ENCODE measurements at regions not wholly inside any gene's neighbourhood (a gene's known extent, or its start where the extent isn't known, plus 50 kb on each side); places are given as distances from the start of the nearest gene placed in this dataset.

DNA sequence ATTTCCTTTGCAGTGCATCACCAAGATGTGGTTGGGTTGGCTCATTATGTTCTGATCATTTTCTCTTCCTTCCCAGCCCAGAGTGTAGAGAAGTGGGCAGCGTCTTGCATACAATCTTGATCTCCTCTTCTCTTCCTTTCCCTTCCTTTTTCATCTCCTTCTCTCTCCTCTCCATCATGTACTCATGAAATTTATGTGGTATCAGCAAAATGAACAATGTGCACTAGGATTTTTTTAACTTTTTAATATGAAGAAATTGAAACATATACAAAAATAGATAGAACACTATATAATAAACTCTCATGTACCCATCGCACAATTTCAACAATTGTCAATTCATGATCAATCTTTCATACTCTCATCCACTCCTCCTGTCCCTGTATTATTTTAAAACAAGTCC lies 593.5 kb downstream of the BCOR start:
- no peak overlapping the region for H2AFZ ChIP-seq (ENCODE audit: low read depth, low read length)
- no peak overlapping the region for H3K4me3 ChIP-seq
- peak; percentile 35; the same call in 1 of the 2 replicates for TF ChIP-seq MAFG (tag; conservative IDR thresholded peaks at IDR 0.05)
- peak; percentile 79 for TF ChIP-seq ZNF316 (IDR thresholded peaks at IDR 0.05)
- TF ChIP-seq, protein P1, sequence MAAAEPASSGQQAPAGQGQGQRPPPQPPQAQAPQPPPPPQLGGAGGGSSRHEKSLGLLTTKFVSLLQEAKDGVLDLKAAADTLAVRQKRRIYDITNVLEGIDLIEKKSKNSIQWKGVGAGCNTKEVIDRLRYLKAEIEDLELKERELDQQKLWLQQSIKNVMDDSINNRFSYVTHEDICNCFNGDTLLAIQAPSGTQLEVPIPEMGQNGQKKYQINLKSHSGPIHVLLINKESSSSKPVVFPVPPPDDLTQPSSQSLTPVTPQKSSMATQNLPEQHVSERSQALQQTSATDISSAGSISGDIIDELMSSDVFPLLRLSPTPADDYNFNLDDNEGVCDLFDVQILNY (CRISPR knock-in tag; IDR thresholded peaks at IDR 0.05) = no peak
- TF ChIP-seq ETV6 (IDR thresholded peaks at IDR 0.05; ENCODE audit: borderline replicate concordance in 1 of 2, low read depth in 2 of 2, low read length in 1 of 2) = no peak
- no peak for TF ChIP-seq ETV6 (CRISPR knock-in tag; IDR thresholded peaks at IDR 0.05; ENCODE audit: borderline replicate concordance)
- TF ChIP-seq C11orf30 (IDR thresholded peaks at IDR 0.05; ENCODE audit: low read depth) = peak; percentile 58; the same call in 1 of the 2 replicates
- no peak for TF ChIP-seq ZSCAN32 (CRISPR knock-in tag; IDR thresholded peaks at IDR 0.05)
- TF ChIP-seq, protein P2, sequence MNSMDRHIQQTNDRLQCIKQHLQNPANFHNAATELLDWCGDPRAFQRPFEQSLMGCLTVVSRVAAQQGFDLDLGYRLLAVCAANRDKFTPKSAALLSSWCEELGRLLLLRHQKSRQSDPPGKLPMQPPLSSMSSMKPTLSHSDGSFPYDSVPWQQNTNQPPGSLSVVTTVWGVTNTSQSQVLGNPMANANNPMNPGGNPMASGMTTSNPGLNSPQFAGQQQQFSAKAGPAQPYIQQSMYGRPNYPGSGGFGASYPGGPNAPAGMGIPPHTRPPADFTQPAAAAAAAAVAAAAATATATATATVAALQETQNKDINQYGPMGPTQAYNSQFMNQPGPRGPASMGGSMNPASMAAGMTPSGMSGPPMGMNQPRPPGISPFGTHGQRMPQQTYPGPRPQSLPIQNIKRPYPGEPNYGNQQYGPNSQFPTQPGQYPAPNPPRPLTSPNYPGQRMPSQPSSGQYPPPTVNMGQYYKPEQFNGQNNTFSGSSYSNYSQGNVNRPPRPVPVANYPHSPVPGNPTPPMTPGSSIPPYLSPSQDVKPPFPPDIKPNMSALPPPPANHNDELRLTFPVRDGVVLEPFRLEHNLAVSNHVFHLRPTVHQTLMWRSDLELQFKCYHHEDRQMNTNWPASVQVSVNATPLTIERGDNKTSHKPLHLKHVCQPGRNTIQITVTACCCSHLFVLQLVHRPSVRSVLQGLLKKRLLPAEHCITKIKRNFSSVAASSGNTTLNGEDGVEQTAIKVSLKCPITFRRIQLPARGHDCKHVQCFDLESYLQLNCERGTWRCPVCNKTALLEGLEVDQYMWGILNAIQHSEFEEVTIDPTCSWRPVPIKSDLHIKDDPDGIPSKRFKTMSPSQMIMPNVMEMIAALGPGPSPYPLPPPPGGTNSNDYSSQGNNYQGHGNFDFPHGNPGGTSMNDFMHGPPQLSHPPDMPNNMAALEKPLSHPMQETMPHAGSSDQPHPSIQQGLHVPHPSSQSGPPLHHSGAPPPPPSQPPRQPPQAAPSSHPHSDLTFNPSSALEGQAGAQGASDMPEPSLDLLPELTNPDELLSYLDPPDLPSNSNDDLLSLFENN (IDR thresholded peaks at IDR 0.05; ENCODE audit: low read depth in 2 of 2, low read length in 2 of 2) = no peak
- no peak for TF ChIP-seq RAD21 (CRISPR knock-in tag; conservative IDR thresholded peaks at IDR 0.05 in 1 of 2, IDR thresholded peaks at IDR 0.05 in 1 of 2)
- TF ChIP-seq HDAC3 (IDR thresholded peaks at IDR 0.05; ENCODE audit: borderline replicate concordance, partially characterized antibody) = no peak
- TF ChIP-seq, protein P3, sequence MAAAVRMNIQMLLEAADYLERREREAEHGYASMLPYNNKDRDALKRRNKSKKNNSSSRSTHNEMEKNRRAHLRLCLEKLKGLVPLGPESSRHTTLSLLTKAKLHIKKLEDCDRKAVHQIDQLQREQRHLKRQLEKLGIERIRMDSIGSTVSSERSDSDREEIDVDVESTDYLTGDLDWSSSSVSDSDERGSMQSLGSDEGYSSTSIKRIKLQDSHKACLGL (CRISPR knock-in tag; IDR thresholded peaks at IDR 0.05; ENCODE audit: borderline replicate concordance, poor library complexity, severe bottlenecking) = no peak
- TF ChIP-seq, protein P4, sequence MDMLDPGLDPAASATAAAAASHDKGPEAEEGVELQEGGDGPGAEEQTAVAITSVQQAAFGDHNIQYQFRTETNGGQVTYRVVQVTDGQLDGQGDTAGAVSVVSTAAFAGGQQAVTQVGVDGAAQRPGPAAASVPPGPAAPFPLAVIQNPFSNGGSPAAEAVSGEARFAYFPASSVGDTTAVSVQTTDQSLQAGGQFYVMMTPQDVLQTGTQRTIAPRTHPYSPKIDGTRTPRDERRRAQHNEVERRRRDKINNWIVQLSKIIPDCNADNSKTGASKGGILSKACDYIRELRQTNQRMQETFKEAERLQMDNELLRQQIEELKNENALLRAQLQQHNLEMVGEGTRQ (CRISPR knock-in tag; IDR thresholded peaks at IDR 0.05) = no peak
- no peak for TF ChIP-seq PCBP1 (IDR thresholded peaks at IDR 0.05; ENCODE audit: low read depth, low read length, poor library complexity, severe bottlenecking)
- TF ChIP-seq ZBTB8A (IDR thresholded peaks at IDR 0.05; ENCODE audit: partially characterized antibody) = no peak
- no peak for TF ChIP-seq CBFA2T2 (conservative IDR thresholded peaks at IDR 0.05)
- TF ChIP-seq EZH2 (IDR thresholded peaks at IDR 0.05; ENCODE audit: borderline replicate concordance, low read depth, low read length) = no peak
- no peaks in the 10 kb centered on the region for H3K9me3 ChIP-seq (replicated peaks; ENCODE audit: control insufficient read depth, insufficient read depth, low read depth, low read length)
- no TSS peak for BruUV-seq (replicated peaks)
- intact Hi-C loops (cut with micrococcal nuclease) = no loop called here
- H3K4me2 ChIP-seq (ENCODE audit: insufficient read depth, low read length) = no peak overlapping the region
- no peaks in the 10 kb centered on the region for H3K27me3 ChIP-seq (ENCODE audit: control insufficient read depth in 2 of 2, insufficient read depth in 2 of 2, low read length in 2 of 2)
- no peaks in the 10 kb centered on the region for H3K9me1 ChIP-seq (ENCODE audit: control insufficient read depth, insufficient read depth, low read length)
- H3K79me2 ChIP-seq (ENCODE audit: control insufficient read depth, insufficient read depth, low read length) = no peaks in the 10 kb centered on the region
- POLR2A ChIA-PET = no interaction called here
- ATAC-seq = no peak
- no peak overlapping the region for H3K27ac ChIP-seq (ENCODE audit: extremely low read depth, low read depth, low read length)
- FAIRE-seq = no peak
- no peaks in the 10 kb centered on the region for H3K36me3 ChIP-seq (ENCODE audit: control insufficient read depth, insufficient read depth, low read length)
- no peaks in the 10 kb centered on the region; a peak in 1 of 5 replicates for H3K4me1 ChIP-seq (replicated peaks in 1 of 2; ENCODE audit: control insufficient read depth in 2 of 2, insufficient read depth in 2 of 2, low read length in 2 of 2)
- no peak overlapping the region for H3K9ac ChIP-seq (ENCODE audit: insufficient read depth in 1 of 2, low read depth in 2 of 2, low read length in 2 of 2)
- no peak for DNase-seq (ENCODE audit: extremely low read depth in 1 of 4, low spot score in 3 of 4)
- CTCF ChIA-PET (ENCODE audit: low intra/inter-chr PET ratio) = no interaction called here
- H4K20me1 ChIP-seq (replicated peaks; ENCODE audit: control insufficient read depth, insufficient read depth, low read length) = no peaks in the 10 kb centered on the region
- in situ Hi-C loops (cut with MboI) = no loop called here
- 35% methylated on average over 2 of the region's 2 CpGs for WGBS (ENCODE audit: insufficient coverage, low coverage, missing lambda C conversion rate)
